ENCODE measurements at regions not wholly inside any gene's neighbourhood (a gene's known extent, or its start where the extent isn't known, plus 50 kb on each side); places are given as distances from the start of the nearest gene placed in this dataset.

DNA sequence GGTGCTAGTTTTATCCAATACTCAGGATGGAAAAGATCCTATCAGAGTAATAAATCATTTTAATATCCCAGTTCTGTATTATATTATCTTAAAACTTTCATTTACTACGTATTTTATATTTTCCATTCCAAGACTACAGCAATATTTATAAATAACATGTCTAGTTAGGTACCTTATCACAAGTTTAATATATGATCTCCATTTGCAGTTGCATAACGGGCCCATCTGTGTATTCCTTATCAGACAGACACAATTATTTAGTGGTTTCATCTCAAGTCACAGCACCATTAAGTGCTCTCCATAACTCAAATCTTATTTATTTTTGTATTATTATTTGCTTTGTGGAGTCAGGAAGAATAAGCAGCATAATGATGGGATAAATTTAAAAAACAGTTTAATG, 333.9 kb downstream of the SH2D1A start:
- TF ChIP-seq, protein P1, sequence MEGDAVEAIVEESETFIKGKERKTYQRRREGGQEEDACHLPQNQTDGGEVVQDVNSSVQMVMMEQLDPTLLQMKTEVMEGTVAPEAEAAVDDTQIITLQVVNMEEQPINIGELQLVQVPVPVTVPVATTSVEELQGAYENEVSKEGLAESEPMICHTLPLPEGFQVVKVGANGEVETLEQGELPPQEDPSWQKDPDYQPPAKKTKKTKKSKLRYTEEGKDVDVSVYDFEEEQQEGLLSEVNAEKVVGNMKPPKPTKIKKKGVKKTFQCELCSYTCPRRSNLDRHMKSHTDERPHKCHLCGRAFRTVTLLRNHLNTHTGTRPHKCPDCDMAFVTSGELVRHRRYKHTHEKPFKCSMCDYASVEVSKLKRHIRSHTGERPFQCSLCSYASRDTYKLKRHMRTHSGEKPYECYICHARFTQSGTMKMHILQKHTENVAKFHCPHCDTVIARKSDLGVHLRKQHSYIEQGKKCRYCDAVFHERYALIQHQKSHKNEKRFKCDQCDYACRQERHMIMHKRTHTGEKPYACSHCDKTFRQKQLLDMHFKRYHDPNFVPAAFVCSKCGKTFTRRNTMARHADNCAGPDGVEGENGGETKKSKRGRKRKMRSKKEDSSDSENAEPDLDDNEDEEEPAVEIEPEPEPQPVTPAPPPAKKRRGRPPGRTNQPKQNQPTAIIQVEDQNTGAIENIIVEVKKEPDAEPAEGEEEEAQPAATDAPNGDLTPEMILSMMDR (IDR thresholded peaks at IDR 0.05; ENCODE audit: borderline replicate concordance, insufficient read depth, low read depth, low read length), result no peak
- H3K4me3 ChIP-seq (ENCODE audit: low read depth, low read length), result no peak overlapping the region

GRCh38 chrX:124690495-124690894, 344.1 kb downstream of the SH2D1A start:
- H3K4me3 ChIP-seq (ENCODE audit: low read depth, low read length), result no peak overlapping the region
- TF ChIP-seq, protein P1 (IDR thresholded peaks at IDR 0.05; ENCODE audit: borderline replicate concordance, insufficient read depth, low read depth, low read length), result no peak

GRCh38 chrX:124699876-124700275, 353.5 kb downstream of the SH2D1A start:
- TF ChIP-seq, protein P1 (IDR thresholded peaks at IDR 0.05; ENCODE audit: borderline replicate concordance, insufficient read depth, low read depth, low read length), result no peak
- H3K4me3 ChIP-seq (ENCODE audit: low read depth, low read length), result no peak overlapping the region

GRCh38 chrX:124717537-124717936, 371.2 kb downstream of the SH2D1A start:
- no peak overlapping the region for H3K4me3 ChIP-seq (ENCODE audit: low read depth, low read length)
- TF ChIP-seq, protein P1 (IDR thresholded peaks at IDR 0.05; ENCODE audit: borderline replicate concordance, insufficient read depth, low read depth, low read length), result no peak

- TF ChIP-seq, protein P1 (IDR thresholded peaks at IDR 0.05; ENCODE audit: borderline replicate concordance, insufficient read depth, low read depth, low read length), result no peak
- no peak overlapping the region for H3K4me3 ChIP-seq (ENCODE audit: low read depth, low read length)
These were observed 372.7 kb downstream of the SH2D1A start for GRCh38 chrX:124719060-124719459.

DNA sequence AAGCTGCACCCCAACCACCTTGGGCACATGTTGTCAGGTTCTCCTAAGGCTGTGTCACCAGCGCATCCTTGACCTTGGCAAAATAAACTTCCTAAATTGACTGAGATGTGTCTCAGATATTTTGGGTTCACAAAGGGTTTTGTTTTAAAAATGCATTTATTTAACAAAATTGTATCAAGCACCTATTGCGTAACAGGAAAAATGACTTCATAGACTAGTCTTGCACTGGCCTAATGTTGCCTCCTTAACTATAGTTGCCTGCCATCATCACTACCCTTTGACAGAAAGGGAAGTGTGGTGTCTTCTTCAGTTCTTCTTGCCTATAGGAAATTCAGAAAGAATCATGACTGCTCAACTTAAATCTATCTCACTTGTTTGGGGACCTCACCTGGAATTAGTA, 374.2 kb downstream of the SH2D1A start:
- no peak overlapping the region for H3K4me3 ChIP-seq (ENCODE audit: low read depth, low read length)
- TF ChIP-seq, protein P1 (IDR thresholded peaks at IDR 0.05; ENCODE audit: borderline replicate concordance, insufficient read depth, low read depth, low read length), result no peak

DNA sequence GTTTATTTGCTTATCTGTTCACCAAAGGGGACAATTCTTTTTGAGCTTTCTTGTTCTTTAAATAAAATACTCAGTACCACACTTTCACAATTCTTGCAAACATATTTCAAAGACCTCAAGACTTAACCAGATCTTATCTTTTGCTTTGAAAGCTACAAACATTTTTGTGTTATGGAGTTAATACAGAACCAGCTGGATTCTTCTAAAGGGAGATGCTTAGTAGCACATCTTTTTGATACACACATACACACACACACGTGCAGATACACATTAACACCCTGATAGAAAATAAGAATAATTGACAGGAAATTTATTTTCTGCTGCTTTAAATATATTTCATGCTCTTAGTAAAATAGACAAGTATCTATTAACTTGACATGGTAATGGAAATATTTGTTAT, 379.1 kb downstream of the SH2D1A start:
- no peak overlapping the region for H3K4me3 ChIP-seq (ENCODE audit: low read depth, low read length)
- TF ChIP-seq, protein P1 (IDR thresholded peaks at IDR 0.05; ENCODE audit: borderline replicate concordance, insufficient read depth, low read depth, low read length), result no peak

Measured in GM12875 (cell line).